Fibroblast of villous mesenchyme (primary cell): ENCODE measurements at regions not wholly inside any gene's neighbourhood (a gene's known extent, or its start where the extent isn't known, plus 50 kb on each side); places are given as distances from the start of the nearest gene placed in this dataset.

Source experiments
- DNase-seq: peaks from one replicate; pipeline ENCODE4 v3.0.0-alpha.2; 2010; ENCODE audit warnings: low read depth
- H3K4me3 ChIP-seq: 2 replicates; pipeline ENCODE4 v1.5.1; 2011; ENCODE audit warnings: low read depth, mild to moderate bottlenecking, low read length
- CTCF ChIP-seq: IDR thresholded peaks from 2 replicates; pipeline ENCODE4 v1.5.1; 2012; ENCODE audit warnings: low read depth, mild to moderate bottlenecking, low read length; ENCODE audit not compliant: insufficient read depth

GRCh38 chr6:132147530-132148011, 196.4 kb upstream of the CCN2 start:
- DNase-seq = peak; percentile 75
- no peak overlapping the region for H3K4me3 ChIP-seq
- no peak for TF ChIP-seq CTCF

- no peak for TF ChIP-seq CTCF
- H3K4me3 ChIP-seq = no peak overlapping the region
- no peak for DNase-seq
These were observed 193.3 kb upstream of the CCN2 start for GRCh38 chr6:132144456-132144855.

- no peak overlapping the region for H3K4me3 ChIP-seq
- DNase-seq = no peak
- TF ChIP-seq CTCF = no peak
These were observed 192.1 kb upstream of the CCN2 start for GRCh38 chr6:132143258-132143657.

DNA sequence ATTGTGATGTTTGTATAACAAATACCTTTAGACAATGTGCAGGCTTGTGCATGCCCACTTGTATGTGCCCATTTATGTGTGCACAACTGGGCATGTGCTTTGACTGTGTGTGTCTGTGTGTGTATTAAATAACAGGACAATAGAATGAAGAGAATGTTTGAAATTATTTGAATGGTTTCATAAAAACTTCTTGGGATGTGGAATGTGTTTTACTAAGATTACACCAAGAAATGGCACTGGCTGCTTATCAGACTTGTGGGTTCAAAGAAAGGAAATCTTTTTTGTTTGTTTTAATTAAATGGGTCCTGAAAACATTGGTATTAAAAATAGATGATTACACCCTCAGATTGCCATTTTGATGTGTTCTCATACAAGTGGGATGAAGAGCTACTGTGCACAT, 191.6 kb upstream of the CCN2 start:
- no peak overlapping the region for H3K4me3 ChIP-seq
- DNase-seq = no peak
- TF ChIP-seq CTCF = no peak

DNA sequence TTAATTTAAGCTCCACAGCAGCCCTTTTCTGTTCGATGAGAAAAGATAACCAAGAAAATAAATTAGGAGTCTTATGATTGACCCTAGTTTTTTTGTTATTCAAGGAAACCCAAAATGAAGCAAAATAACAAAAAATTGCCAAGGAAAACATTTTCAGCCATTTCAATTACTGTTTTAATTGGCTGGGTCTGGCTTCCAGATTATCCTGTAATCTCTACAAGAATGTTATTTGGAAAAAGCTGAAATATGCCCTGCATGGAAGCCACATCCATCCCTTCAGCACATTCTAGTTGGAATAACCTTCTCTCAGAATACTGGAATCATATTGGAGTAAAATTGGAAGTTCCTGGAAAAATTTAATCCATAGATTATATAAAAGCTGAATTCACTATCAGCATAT, 191.1 kb upstream of the CCN2 start:
- DNase-seq = no peak
- no peak for TF ChIP-seq CTCF

GRCh38 chr6:132140189-132140588, 189.0 kb upstream of the CCN2 start:
- no peak overlapping the region for H3K4me3 ChIP-seq
- TF ChIP-seq CTCF = no peak
- no peak for DNase-seq

More for the DNA sequence above, 191.1 kb upstream of the CCN2 start:
- no peak overlapping the region for H3K4me3 ChIP-seq

GRCh38 chr6:132139611-132140010, 188.4 kb upstream of the CCN2 start:
- no peak overlapping the region for H3K4me3 ChIP-seq
- TF ChIP-seq CTCF = no peak
- no peak for DNase-seq
